GM10266 (cell line): ENCODE measurements at regions not wholly inside any gene's neighbourhood (a gene's known extent, or its start where the extent isn't known, plus 50 kb on each side); places are given as distances from the start of the nearest gene placed in this dataset.

ENCODE experiments used
- DNase-seq: peaks from one replicate; pipeline ENCODE4 v3.0.0; 2012; ENCODE audit errors: extremely low spot score
- CTCF ChIP-seq: IDR thresholded peaks from 2 replicates; pipeline ENCODE4 v1.5.1; 2012; ENCODE audit warnings: mild to moderate bottlenecking, low read depth; ENCODE audit not compliant: control insufficient read depth, insufficient read depth; ENCODE audit errors: missing control alignments

GRCh38 chr1:201690528-201690927 is 138.4 kb upstream of the IPO9 start:
- no peak for DNase-seq
- TF ChIP-seq CTCF: no peak

GRCh38 chr1:201691716-201692554 is 137.0 kb upstream of the IPO9 start:
- no peak for TF ChIP-seq CTCF
- no peak for DNase-seq

- no peak for TF ChIP-seq CTCF
- DNase-seq: no peak
Measured at GRCh38 chr1:201692555-201693394, 136.2 kb upstream of the IPO9 start.

GRCh38 chr1:201693890-201694607 is 134.9 kb upstream of the IPO9 start:
- TF ChIP-seq CTCF: no peak
- no peak for DNase-seq

- no peak for TF ChIP-seq CTCF
- no peak for DNase-seq
Measured at GRCh38 chr1:201694608-201695335, 134.2 kb upstream of the IPO9 start.

GRCh38 chr1:201695607-201696006 is 133.3 kb upstream of the IPO9 start:
- no peak for DNase-seq
- no peak for TF ChIP-seq CTCF
